ENCODE measurements at regions not wholly inside any gene's neighbourhood (a gene's known extent, or its start where the extent isn't known, plus 50 kb on each side); places are given as distances from the start of the nearest gene placed in this dataset.

- no peaks in the 10 kb centered on the region for H3K9me2 ChIP-seq (ENCODE audit: low read depth, low read length)
- peak overlapping the region; percentile 52 for H3K4me3 ChIP-seq (ENCODE audit: low read depth, low read length, poor library complexity, severe bottlenecking)
- no peaks in the 10 kb centered on the region for H3F3A ChIP-seq (ENCODE audit: insufficient read depth, low read length)
- no peaks in the 10 kb centered on the region for H3K27me3 ChIP-seq (ENCODE audit: insufficient read depth, low read length)
- H4K20me1 ChIP-seq (ENCODE audit: insufficient read depth, low read length), result no peaks in the 10 kb centered on the region
- no peaks in the 10 kb centered on the region for H3K9me3 ChIP-seq (ENCODE audit: low read length)
- peaks cover 97% of the 10 kb centered on the region for H3K4me1 ChIP-seq (ENCODE audit: insufficient read depth, low read length, severe bottlenecking)
- H3K36me3 ChIP-seq (ENCODE audit: insufficient read depth, low read length), result no peaks in the 10 kb centered on the region
- TF ChIP-seq EZH2 (IDR thresholded peaks at IDR 0.05; ENCODE audit: borderline replicate concordance, low read length), result no peak
- no peak for TF ChIP-seq CTCF (IDR thresholded peaks at IDR 0.05; ENCODE audit: low read length)
- H3K27ac ChIP-seq (ENCODE audit: low read depth, low read length, poor library complexity, severe bottlenecking), result peak overlapping the region; percentile 88
- H3K79me2 ChIP-seq (ENCODE audit: insufficient read depth, low read length), result no peaks in the 10 kb centered on the region
- H3K9ac ChIP-seq (ENCODE audit: low read length), result peak overlapping the region; percentile 63
- H2AFZ ChIP-seq (ENCODE audit: low read length), result 0 out of 2 replicates have a peak overlapping the region, but pooled peaks have one; percentile 7
- H3K4me2 ChIP-seq (ENCODE audit: low read length), result peak overlapping the region; percentile 58
These were observed 205.3 kb downstream of the SOX2 start for GRCh38 chr3:181917027-181917426.

GRCh38 chr3:181919375-181919774 is 207.7 kb downstream of the SOX2 start:
- H3K79me2 ChIP-seq (ENCODE audit: insufficient read depth, low read length), result no peaks in the 10 kb centered on the region
- no peaks in the 10 kb centered on the region for H3K27me3 ChIP-seq (ENCODE audit: insufficient read depth, low read length)
- H3K27ac ChIP-seq (ENCODE audit: low read depth, low read length, poor library complexity, severe bottlenecking), result peak overlapping the region; percentile 88
- H4K20me1 ChIP-seq (ENCODE audit: insufficient read depth, low read length), result no peaks in the 10 kb centered on the region
- H3K9me2 ChIP-seq (ENCODE audit: low read depth, low read length), result no peaks in the 10 kb centered on the region
- no peaks in the 10 kb centered on the region for H3K9me3 ChIP-seq (ENCODE audit: low read length)
- H3K4me1 ChIP-seq (ENCODE audit: insufficient read depth, low read length, severe bottlenecking), result peaks cover 92% of the 10 kb centered on the region
- H3F3A ChIP-seq (ENCODE audit: insufficient read depth, low read length), result no peaks in the 10 kb centered on the region
- no peak overlapping the region for H2AFZ ChIP-seq (ENCODE audit: low read length)
- no peaks in the 10 kb centered on the region for H3K36me3 ChIP-seq (ENCODE audit: insufficient read depth, low read length)
- H3K4me2 ChIP-seq (ENCODE audit: low read length), result no peak overlapping the region
- H3K9ac ChIP-seq (ENCODE audit: low read length), result no peak overlapping the region; the same call in 1 of the 2 replicates
- no peak for TF ChIP-seq EZH2 (IDR thresholded peaks at IDR 0.05; ENCODE audit: borderline replicate concordance, low read length)
- TF ChIP-seq CTCF (IDR thresholded peaks at IDR 0.05; ENCODE audit: low read length), result no peak
- no peak overlapping the region for H3K4me3 ChIP-seq (ENCODE audit: low read depth, low read length, poor library complexity, severe bottlenecking)

GRCh38 chr3:181920409-181920808 is 208.7 kb downstream of the SOX2 start:
- Histone ChIP-seq H3K4me1 (ENCODE audit: insufficient read depth, low read length, severe bottlenecking) (peaks cover 84% of the 10 kb centered on the region), H3K27ac (ENCODE audit: low read depth, low read length, poor library complexity, severe bottlenecking) (peak overlapping the region; percentile 88), H3K4me3 (ENCODE audit: low read depth, low read length, poor library complexity, severe bottlenecking) (no peak overlapping the region), H3K9me3 (ENCODE audit: low read length) (no peaks in the 10 kb centered on the region), H3K9ac (ENCODE audit: low read length) (peak overlapping the region; percentile 50), H3K27me3 (ENCODE audit: insufficient read depth, low read length) (no peaks in the 10 kb centered on the region), H3K4me2 (ENCODE audit: low read length) (peak overlapping the region; percentile 53), H2AFZ (ENCODE audit: low read length) (no peak overlapping the region), H3K9me2 (ENCODE audit: low read depth, low read length) (no peaks in the 10 kb centered on the region), H3K36me3 (ENCODE audit: insufficient read depth, low read length) (no peaks in the 10 kb centered on the region), H4K20me1 (ENCODE audit: insufficient read depth, low read length) (no peaks in the 10 kb centered on the region), H3K79me2 (ENCODE audit: insufficient read depth, low read length) (no peaks in the 10 kb centered on the region), H3F3A (ENCODE audit: insufficient read depth, low read length) (no peaks in the 10 kb centered on the region)
- TF ChIP-seq EZH2 (IDR thresholded peaks at IDR 0.05; ENCODE audit: borderline replicate concordance, low read length) (no peak), CTCF (IDR thresholded peaks at IDR 0.05; ENCODE audit: low read length) (no peak)

Data from OCI-LY1 (cell line).